ENCODE measurements at regions not wholly inside any gene's neighbourhood (a gene's known extent, or its start where the extent isn't known, plus 50 kb on each side); places are given as distances from the start of the nearest gene placed in this dataset.
"Not testable (repeated sequence)": the region's sequence is repeated elsewhere in the genome, so short reads cannot be mapped to it uniquely, and the experiment has no call there.

DNA sequence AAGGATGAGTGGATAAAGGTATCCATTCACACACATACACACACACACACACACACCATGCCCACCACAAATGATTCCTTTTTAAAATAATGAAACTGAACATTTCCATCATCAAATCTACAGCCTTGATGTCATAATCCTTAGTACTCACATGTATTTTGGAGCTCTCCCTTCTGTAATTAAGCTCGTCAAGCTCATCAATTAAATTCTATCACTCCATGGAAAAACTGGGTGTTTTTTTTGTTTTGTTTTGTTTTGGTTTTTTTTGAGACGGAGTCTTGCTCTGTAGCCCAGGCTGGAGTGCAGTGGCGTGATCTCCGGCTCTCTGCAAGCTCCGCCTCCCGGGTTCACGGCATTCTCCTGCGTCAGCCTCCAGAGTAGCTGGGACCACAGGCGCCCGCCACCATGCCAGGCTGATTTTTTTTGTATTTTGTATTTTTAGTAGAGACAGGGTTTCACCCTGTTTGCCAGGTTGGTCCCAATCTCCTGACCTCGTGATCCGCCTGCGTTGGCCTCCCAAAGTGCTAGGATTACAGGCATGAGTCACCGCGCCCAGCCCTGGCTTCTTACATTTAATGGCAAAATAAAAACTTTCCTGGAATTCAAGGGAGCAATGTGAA, 78.6 kb upstream of the RGPD4 start:
- H3K36me3 ChIP-seq (replicated peaks in 1 of 2; ENCODE audit: insufficient read depth in 1 of 2, low read depth in 2 of 2): no peaks in the 10 kb centered on the region
- intact Hi-C loops (cut with DNase I): no loop called here
- WGBS, 2 donors: 82 to 90% methylated on average over 15 of the region's 15 CpGs
- DNase-seq: no peak
- no peaks in the 10 kb centered on the region for H3K9me3 ChIP-seq
- no peak for ATAC-seq
- no peaks in the 10 kb centered on the region for H3K27me3 ChIP-seq
- no peaks in the 10 kb centered on the region for H3K4me1 ChIP-seq
- no peak overlapping the region for H3K4me3 ChIP-seq
- no peak for TF ChIP-seq POLR2A (IDR thresholded peaks at IDR 0.05)
- TF ChIP-seq, protein P1, sequence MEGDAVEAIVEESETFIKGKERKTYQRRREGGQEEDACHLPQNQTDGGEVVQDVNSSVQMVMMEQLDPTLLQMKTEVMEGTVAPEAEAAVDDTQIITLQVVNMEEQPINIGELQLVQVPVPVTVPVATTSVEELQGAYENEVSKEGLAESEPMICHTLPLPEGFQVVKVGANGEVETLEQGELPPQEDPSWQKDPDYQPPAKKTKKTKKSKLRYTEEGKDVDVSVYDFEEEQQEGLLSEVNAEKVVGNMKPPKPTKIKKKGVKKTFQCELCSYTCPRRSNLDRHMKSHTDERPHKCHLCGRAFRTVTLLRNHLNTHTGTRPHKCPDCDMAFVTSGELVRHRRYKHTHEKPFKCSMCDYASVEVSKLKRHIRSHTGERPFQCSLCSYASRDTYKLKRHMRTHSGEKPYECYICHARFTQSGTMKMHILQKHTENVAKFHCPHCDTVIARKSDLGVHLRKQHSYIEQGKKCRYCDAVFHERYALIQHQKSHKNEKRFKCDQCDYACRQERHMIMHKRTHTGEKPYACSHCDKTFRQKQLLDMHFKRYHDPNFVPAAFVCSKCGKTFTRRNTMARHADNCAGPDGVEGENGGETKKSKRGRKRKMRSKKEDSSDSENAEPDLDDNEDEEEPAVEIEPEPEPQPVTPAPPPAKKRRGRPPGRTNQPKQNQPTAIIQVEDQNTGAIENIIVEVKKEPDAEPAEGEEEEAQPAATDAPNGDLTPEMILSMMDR (IDR thresholded peaks at IDR 0.05): no peak
- no peak overlapping the region for H3K27ac ChIP-seq

DNA sequence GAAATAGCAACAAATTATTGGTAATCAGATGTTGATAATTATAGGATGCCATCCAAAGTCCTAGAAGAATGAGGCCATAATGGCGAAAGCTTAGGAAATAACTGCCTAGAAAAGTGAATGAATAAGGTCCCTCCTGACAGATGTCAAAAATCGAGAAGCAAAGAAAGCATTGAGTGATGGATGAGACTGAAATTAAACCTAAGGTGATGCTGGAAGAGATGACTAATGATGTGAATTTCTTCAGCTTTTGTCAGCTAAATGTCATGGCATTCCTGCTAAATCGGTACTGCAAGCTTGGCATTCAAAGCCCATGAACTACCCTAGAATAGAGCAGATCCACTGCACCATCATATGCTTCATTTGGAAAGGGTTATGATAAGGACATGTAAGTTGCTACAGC, 74.8 kb upstream of the RGPD4 start:
- ATAC-seq (no peak), DNase-seq (no peak)
- H3K27me3 ChIP-seq: no peaks in the 10 kb centered on the region
- intact Hi-C loops (cut with DNase I): no loop called here
- no peak overlapping the region for H3K27ac ChIP-seq
- H3K36me3 ChIP-seq (replicated peaks in 1 of 2; ENCODE audit: insufficient read depth in 1 of 2, low read depth in 2 of 2): no peaks in the 10 kb centered on the region
- H3K4me1 ChIP-seq: no peaks in the 10 kb centered on the region
- no peaks in the 10 kb centered on the region for H3K9me3 ChIP-seq
- 36 to 57% methylated on average over 3 of the region's 3 CpGs for WGBS, 2 donors
- no peak overlapping the region for H3K4me3 ChIP-seq
- TF ChIP-seq POLR2A (IDR thresholded peaks at IDR 0.05): no peak
- TF ChIP-seq, protein P1 (IDR thresholded peaks at IDR 0.05): no peak

DNA sequence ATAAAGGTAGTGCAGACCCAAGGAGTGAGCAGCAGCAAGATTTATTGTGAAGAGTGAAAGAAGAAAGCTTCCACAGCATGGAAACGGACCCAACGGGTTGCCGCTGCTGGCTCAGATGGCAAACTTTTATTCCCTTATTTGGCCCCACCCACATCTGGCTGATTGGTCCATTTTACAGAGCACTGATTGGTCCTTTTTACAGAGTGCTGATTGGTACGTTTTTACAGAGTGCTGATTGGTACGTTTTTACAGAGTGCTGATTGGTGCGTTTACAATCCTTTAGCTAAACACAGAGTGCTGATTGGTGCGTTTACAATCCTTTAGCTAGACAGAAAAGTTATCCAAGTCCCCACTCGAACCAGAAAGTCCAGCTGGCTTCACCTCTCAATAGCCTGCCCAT, 72.9 kb upstream of the RGPD4 start:
- H3K27me3 ChIP-seq; H3K4me3 ChIP-seq; H3K36me3 ChIP-seq (replicated peaks in 1 of 2; ENCODE audit: insufficient read depth in 1 of 2, low read depth in 2 of 2); H3K9me3 ChIP-seq; ATAC-seq; H3K4me1 ChIP-seq; H3K27ac ChIP-seq; DNase-seq; intact Hi-C loops (cut with DNase I): not testable (repeated sequence)
- WGBS, 2 donors: 68 to 73% methylated on average over 8 of the region's 8 CpGs

DNA sequence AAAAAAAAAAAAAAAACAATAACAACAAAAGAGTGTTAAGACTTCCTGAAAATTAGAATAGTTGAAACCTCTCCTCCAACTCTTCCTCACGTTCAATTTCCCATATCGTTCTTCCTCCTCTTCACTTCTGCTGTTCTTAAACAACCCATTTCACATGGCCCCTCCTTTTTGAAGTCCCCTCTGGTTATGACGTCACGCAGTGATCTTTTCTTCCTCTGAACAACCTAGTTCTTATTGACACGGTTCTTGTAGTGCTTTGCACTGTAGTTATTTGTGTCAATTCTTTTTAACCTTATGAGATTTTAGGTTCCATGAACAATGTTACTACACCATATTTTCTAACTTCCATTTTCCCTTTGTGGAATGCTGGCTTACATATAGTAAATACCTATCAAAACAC, 69.5 kb upstream of the RGPD4 start:
- 50 to 60% methylated on average over 5 of the region's 5 CpGs for WGBS, 2 donors
- ATAC-seq (no peak), DNase-seq (no peak)
- Histone ChIP-seq H3K4me1 (no peaks in the 10 kb centered on the region), H3K27ac (no peak overlapping the region), H3K36me3 (replicated peaks in 1 of 2; ENCODE audit: insufficient read depth in 1 of 2, low read depth in 2 of 2) (no peaks in the 10 kb centered on the region), H3K27me3 (no peaks in the 10 kb centered on the region), H3K9me3 (no peaks in the 10 kb centered on the region), H3K4me3 (no peak overlapping the region)
- intact Hi-C loops (cut with DNase I): no loop called here
- TF ChIP-seq POLR2A (IDR thresholded peaks at IDR 0.05): no peak
- TF ChIP-seq, protein P1 (IDR thresholded peaks at IDR 0.05): no peak

DNA sequence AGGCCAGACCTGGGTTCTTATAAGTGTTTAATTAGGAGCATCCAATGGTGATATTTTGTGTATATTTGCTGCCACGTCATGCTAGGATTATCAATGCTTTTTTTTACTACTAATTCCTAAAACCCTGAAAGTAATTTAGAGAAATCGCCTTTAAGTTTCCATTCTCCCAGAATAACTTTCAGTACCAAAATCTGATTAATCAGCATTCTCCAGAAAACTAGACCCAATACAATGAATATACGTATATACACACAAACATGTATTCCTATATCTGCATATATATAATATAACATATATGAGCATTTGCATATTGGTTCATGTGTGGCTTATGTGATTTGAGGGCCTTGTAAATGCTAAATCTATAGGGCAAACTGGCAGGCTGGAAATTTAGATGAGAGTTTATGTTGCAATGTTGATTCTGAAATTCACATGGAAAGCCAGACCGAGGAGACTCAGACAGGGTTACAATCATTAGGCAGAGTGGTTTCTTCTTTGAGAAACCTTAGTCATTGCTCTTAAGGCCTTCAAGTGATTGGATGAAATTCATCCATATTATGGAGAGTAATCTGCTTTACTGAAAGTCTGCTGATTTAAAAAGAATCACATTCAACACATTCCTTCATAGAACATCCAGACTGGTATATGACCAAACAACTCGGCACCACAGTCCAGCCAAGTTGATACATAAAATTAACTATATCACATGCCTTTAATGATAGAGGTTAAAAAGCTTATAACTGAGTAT, 65.9 kb upstream of the RGPD4 start:
- 63 to 64% methylated on average over 5 of the region's 5 CpGs for WGBS, 2 donors
- intact Hi-C loops (cut with DNase I): no loop called here
- no peaks in the 10 kb centered on the region for H3K9me3 ChIP-seq
- no peak overlapping the region for H3K4me3 ChIP-seq
- no peak for TF ChIP-seq POLR2A (IDR thresholded peaks at IDR 0.05)
- TF ChIP-seq, protein P1 (IDR thresholded peaks at IDR 0.05): no peak
- H3K27ac ChIP-seq: no peak overlapping the region
- DNase-seq (no peak), ATAC-seq (no peak)
- H3K4me1 ChIP-seq: no peaks in the 10 kb centered on the region
- no peaks in the 10 kb centered on the region for H3K36me3 ChIP-seq (replicated peaks in 1 of 2; ENCODE audit: insufficient read depth in 1 of 2, low read depth in 2 of 2)
- H3K27me3 ChIP-seq: no peaks in the 10 kb centered on the region
